OCI-LY3 (cell line): ENCODE measurements at regions not wholly inside any gene's neighbourhood (a gene's known extent, or its start where the extent isn't known, plus 50 kb on each side); places are given as distances from the start of the nearest gene placed in this dataset.

Source experiments
- CTCF ChIP-seq: fragments of 200-600, 300-600 bp; sonication (generic); IDR thresholded peaks from 2 replicates; pipeline ENCODE4 v1.5.1; 2014; ENCODE audit warnings: antibody characterized with exemption, low read length, low read depth
- EZH2phosphoT487 ChIP-seq: fragments of 200-600 bp; shearing (Covaris generic); IDR thresholded peaks from 2 replicates; pipeline ENCODE4 v1.6.1; 2018; ENCODE audit warnings: antibody characterized with exemption, mixed run types, low read depth

- TF ChIP-seq CTCF (no peak), EZH2phosphoT487 (no peak)
These were observed 585.4 kb upstream of the ID2 start for GRCh38 chr2:8096484-8096883.
